K562 (cell line): ENCODE measurements at regions not wholly inside any gene's neighbourhood (a gene's known extent, or its start where the extent isn't known, plus 50 kb on each side); places are given as distances from the start of the nearest gene placed in this dataset.

Source experiments
- ATAC-seq: fragments of 200-7000 bp; cut with Tn5 transposase; 3 replicates; pipeline ENCODE4 v1.9.1; 2020; ENCODE audit warnings: moderate library complexity
- BruUV-seq: library from RNA; stranded (reverse); fragments of 400-500 nt; replicated peaks from 2 replicates; lab custom pipeline; 2021; lab: Mats Ljungman, UMichigan
- CTCF ChIA-PET: fragments of 300-600 bp; formaldehyde crosslinking; extraction: SDS; loops from one replicate; lab custom pipeline; 2021; ENCODE audit warnings: low intra/inter-chr PET ratio; lab: Yijun Ruan, JAX
- POLR2A ChIA-PET: fragments of 300-600, 350-650 bp; sonication (Branson Sonifier 250); formaldehyde crosslinking; extraction: SDS; loops from one replicate; lab custom pipeline; 2021; ENCODE audit warnings: antibody characterized with exemption, inconsistent platforms; lab: Yijun Ruan, JAX
- DNase-seq, 4 experiments: peaks; one replicate each; pipeline versions ENCODE4 v3.0.0 to v3.0.0-alpha.2; 2011 to 2018; ENCODE audit warnings: low spot score in 3 of 4, mixed read lengths in 3 of 4; ENCODE audit errors: extremely low read depth in 1 of 4
- FAIRE-seq: peaks from 2 replicates; lab custom pipeline; 2011; peaks lifted over from hg19 to GRCh38; lab: Jason Lieb, UNC
- H2AFZ ChIP-seq: 2 replicates; pipeline ENCODE4 v1.6.0; 2011; ENCODE audit warnings: low read depth, low read length, control low read depth, inconsistent platforms
- H3K27ac ChIP-seq: fragments of 200-600 bp; 3 replicates; pipeline ENCODE4 v1.8.0; 2011; ENCODE audit warnings: low read depth, mild to moderate bottlenecking, control low read depth, inconsistent platforms, low read length, moderate library complexity, mixed read lengths; ENCODE audit errors: extremely low read depth
- H3K27me3 ChIP-seq, 2 experiments: fragments of 300-600 bp in 1 of 2; 2 replicates in 1 of 2; 3 replicates in 1 of 2; pipeline versions ENCODE4 v1.6.0 to v1.8.0; 2011; ENCODE audit warnings: inconsistent platforms in 2 of 2, low read length in 2 of 2, mild to moderate bottlenecking in 1 of 2, mixed read lengths in 1 of 2, moderate library complexity in 1 of 2; ENCODE audit not compliant: control insufficient read depth in 2 of 2, insufficient read depth in 2 of 2
- H3K36me3 ChIP-seq: fragments of 300-600 bp; 3 replicates; pipeline ENCODE4 v1.8.0; 2011; ENCODE audit warnings: mild to moderate bottlenecking, low read length, inconsistent platforms; ENCODE audit not compliant: control insufficient read depth, insufficient read depth
- H3K4me1 ChIP-seq, 2 experiments: fragments of 200-600 bp in 1 of 2; replicated peaks in 1 of 2; 2 replicates in 1 of 2; 3 replicates in 1 of 2; pipeline versions ENCODE4 v1.5.1 to v1.8.0; 2011; ENCODE audit warnings: inconsistent platforms in 2 of 2, low read length in 2 of 2, mild to moderate bottlenecking in 1 of 2, mixed read lengths in 1 of 2, moderate library complexity in 1 of 2; ENCODE audit not compliant: control insufficient read depth in 2 of 2, insufficient read depth in 2 of 2
- H3K4me2 ChIP-seq: 2 replicates; pipeline ENCODE4 v1.6.1; 2011; ENCODE audit warnings: low read length, control low read depth, inconsistent platforms, mixed read lengths; ENCODE audit not compliant: insufficient read depth
- H3K4me3 ChIP-seq: fragments of 200-600 bp; sonication (generic), shearing (Covaris generic); 2 replicates; pipeline ENCODE4 v1.5.1; 2016; ENCODE audit warnings: control low read depth, inconsistent platforms
- H3K79me2 ChIP-seq: fragments of 200-600 bp; 3 replicates; pipeline ENCODE4 v1.8.0; 2011; ENCODE audit warnings: low read length, inconsistent platforms; ENCODE audit not compliant: control insufficient read depth, insufficient read depth
- H3K9ac ChIP-seq, 2 experiments: 2 replicates each; pipeline versions ENCODE4 v1.6.0 to v1.6.1; 2011; ENCODE audit warnings: low read depth in 2 of 2, low read length in 2 of 2, control low read depth in 1 of 2, inconsistent platforms in 1 of 2, mild to moderate bottlenecking in 1 of 2, mixed read lengths in 1 of 2; ENCODE audit not compliant: insufficient read depth in 1 of 2
- H3K9me1 ChIP-seq: one replicate; pipeline ENCODE4 v1.6.0; 2011; ENCODE audit warnings: inconsistent platforms, mild to moderate bottlenecking, low read length, moderate library complexity; ENCODE audit not compliant: control insufficient read depth, insufficient read depth
- H3K9me3 ChIP-seq: replicated peaks from 2 replicates; pipeline ENCODE4 v1.5.1; 2011; ENCODE audit warnings: low read depth, low read length, inconsistent platforms; ENCODE audit not compliant: control insufficient read depth, insufficient read depth
- H4K20me1 ChIP-seq: replicated peaks from 2 replicates; pipeline ENCODE4 v1.6.1; 2011; ENCODE audit warnings: low read length, inconsistent platforms, mixed read lengths; ENCODE audit not compliant: control insufficient read depth, insufficient read depth
- C11orf30 ChIP-seq: fragments of 450-650 bp; IDR thresholded peaks from 2 replicates; pipeline ENCODE4 v1.6.1; 2016; ENCODE audit warnings: low read depth, mild to moderate bottlenecking
- EHMT2 ChIP-seq: fragments of 450-650 bp; IDR thresholded peaks from 2 replicates; pipeline ENCODE4 v1.6.1; 2018; ENCODE audit warnings: antibody characterized with exemption
- ETV5 ChIP-seq: sonication (generic); formaldehyde crosslinking; IDR thresholded peaks from 2 replicates; pipeline ENCODE4 v1.4.0; 2020; ENCODE audit warnings: low read depth, mild to moderate bottlenecking, missing genetic modification reagents
- FOXM1 ChIP-seq, 2 experiments: fragments of 450-650 bp in 1 of 2; sonication (generic) in 1 of 2; formaldehyde crosslinking in 1 of 2; IDR thresholded peaks; 2 replicates each; pipeline versions ENCODE4 v1.6.1 to v1.9.0; 2017 to 2022; ENCODE audit warnings: low read depth in 2 of 2, mild to moderate bottlenecking in 2 of 2, missing genetic modification reagents in 1 of 2, moderate library complexity in 1 of 2
- PTBP1 ChIP-seq: fragments of 200-400 bp; formaldehyde crosslinking; IDR thresholded peaks from 2 replicates; pipeline ENCODE4 v1.6.1; 2017; ENCODE audit warnings: low read depth, low read length
- RBM39 ChIP-seq: fragments of 200-400 bp; formaldehyde crosslinking; optimal IDR thresholded peaks from 2 replicates; pipeline ENCODE3; 2018; ENCODE audit warnings: low read depth, low read length
- SMC3 ChIP-seq: conservative IDR thresholded peaks from 2 replicates; pipeline ENCODE4 v1.6.1; 2011; ENCODE audit warnings: low read depth, low read length, improper control_type of control experiment; ENCODE audit not compliant: insufficient read depth
- TFAM ChIP-seq: fragments of 250-450 bp; sonication (Bioruptor Pico); conservative IDR thresholded peaks from 2 replicates; pipeline ENCODE4 v1.5.0; 2021; ENCODE audit warnings: mild to moderate bottlenecking, moderate library complexity
- YBX1 ChIP-seq: fragments of 450-650 bp; IDR thresholded peaks from 2 replicates; pipeline ENCODE4 v1.7.1; 2016; ENCODE audit warnings: mild to moderate bottlenecking
- ZNF239 ChIP-seq: fragments of 250-450 bp; sonication (Bioruptor Pico); IDR thresholded peaks from 2 replicates; pipeline ENCODE4 v1.4.0; 2020; ENCODE audit warnings: mild to moderate bottlenecking
- WGBS: fragments of 100-300 bp; shearing (Covaris generic); methylation state at CpG from one replicate; pipeline ENCODE4 v1.1.6; 2016; ENCODE audit warnings: low coverage, mixed read lengths; ENCODE audit not compliant: insufficient coverage; ENCODE audit errors: missing lambda C conversion rate; 5-methylcytosine and 5-hydroxymethylcytosine counted together
- in situ Hi-C: fragments of 300-500 bp; cut with MboI; formaldehyde crosslinking; loops from 4 replicates; pipeline ENCODE4 v1.15.0; 2018; ENCODE audit warnings: inconsistent platforms, mixed read lengths
- intact Hi-C: fragments of 100-400 bp; cut with micrococcal nuclease; formaldehyde crosslinking; loops from 2 replicates; pipeline ENCODE4 v1.14.2; 2022
- TF ChIP-seq, protein P1 (sequence below): fragments of 200-800 bp; sonication (Bioruptor generic); IDR thresholded peaks from 2 replicates; pipeline ENCODE4 v1.6.1; 2017; ENCODE audit warnings: missing genetic modification characterization, missing compliant biosample characterization
- TF ChIP-seq, protein P2 (sequence below): fragments of 250-450 bp; sonication (Bioruptor Pico); IDR thresholded peaks from 2 replicates; pipeline ENCODE4 v1.8.0; 2021; ENCODE audit warnings: borderline replicate concordance, mild to moderate bottlenecking, moderate library complexity; ENCODE audit not compliant: poor library complexity, severe bottlenecking

DNA sequence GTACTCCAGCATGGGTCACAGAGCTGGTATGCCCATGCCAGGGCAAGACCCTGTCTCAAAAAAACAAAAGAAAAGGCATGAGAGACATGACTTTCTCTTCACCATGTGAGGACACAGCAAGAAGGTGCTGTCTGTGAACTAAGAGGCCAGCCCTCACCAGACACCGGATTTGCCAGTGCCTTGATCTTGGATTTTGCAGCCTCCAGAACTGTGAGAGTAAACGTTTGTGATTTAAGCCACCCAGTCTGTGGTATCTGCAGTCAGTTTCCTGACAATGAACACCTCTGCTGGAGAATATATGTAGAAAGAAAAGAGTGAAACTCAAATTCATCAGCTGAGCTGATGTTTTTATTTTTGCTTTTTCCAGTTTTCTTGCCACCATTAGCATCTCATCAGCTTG lies 166.3 kb upstream of the RAB4A start:
- no peaks in the 10 kb centered on the region for H4K20me1 ChIP-seq
- no peak for DNase-seq
- H3K4me2 ChIP-seq, result no peak overlapping the region
- in situ Hi-C loops, result no loop called here
- no peak for FAIRE-seq
- no peak for ATAC-seq
- no peak for TF ChIP-seq YBX1
- no peak for TF ChIP-seq C11orf30
- no peak for TF ChIP-seq EHMT2
- TF ChIP-seq ETV5 (CRISPR knock-in tag), result no peak
- TF ChIP-seq, protein P1, sequence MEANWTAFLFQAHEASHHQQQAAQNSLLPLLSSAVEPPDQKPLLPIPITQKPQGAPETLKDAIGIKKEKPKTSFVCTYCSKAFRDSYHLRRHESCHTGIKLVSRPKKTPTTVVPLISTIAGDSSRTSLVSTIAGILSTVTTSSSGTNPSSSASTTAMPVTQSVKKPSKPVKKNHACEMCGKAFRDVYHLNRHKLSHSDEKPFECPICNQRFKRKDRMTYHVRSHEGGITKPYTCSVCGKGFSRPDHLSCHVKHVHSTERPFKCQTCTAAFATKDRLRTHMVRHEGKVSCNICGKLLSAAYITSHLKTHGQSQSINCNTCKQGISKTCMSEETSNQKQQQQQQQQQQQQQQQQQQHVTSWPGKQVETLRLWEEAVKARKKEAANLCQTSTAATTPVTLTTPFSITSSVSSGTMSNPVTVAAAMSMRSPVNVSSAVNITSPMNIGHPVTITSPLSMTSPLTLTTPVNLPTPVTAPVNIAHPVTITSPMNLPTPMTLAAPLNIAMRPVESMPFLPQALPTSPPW, result no peak
- no peak for TF ChIP-seq SMC3
- TF ChIP-seq FOXM1 (IDR thresholded peaks at IDR 0.05; ENCODE audit: low read depth), result no peak
- no peak for TF ChIP-seq FOXM1 (CRISPR knock-in tag; IDR thresholded peaks at IDR 0.05; ENCODE audit: low read depth)
- no peak for TF ChIP-seq ZNF239
- TF ChIP-seq TFAM (CRISPR knock-in tag), result no peak
- TF ChIP-seq PTBP1, result no peak
- TF ChIP-seq RBM39, result no peak
- TF ChIP-seq, protein P2, sequence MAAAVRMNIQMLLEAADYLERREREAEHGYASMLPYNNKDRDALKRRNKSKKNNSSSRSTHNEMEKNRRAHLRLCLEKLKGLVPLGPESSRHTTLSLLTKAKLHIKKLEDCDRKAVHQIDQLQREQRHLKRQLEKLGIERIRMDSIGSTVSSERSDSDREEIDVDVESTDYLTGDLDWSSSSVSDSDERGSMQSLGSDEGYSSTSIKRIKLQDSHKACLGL (CRISPR knock-in tag), result no peak
- intact Hi-C loops, result no loop called here
- ChIA-PET CTCF (no interaction called here), POLR2A (no interaction called here)
- no peaks in the 10 kb centered on the region for H3K36me3 ChIP-seq
- H3K9me1 ChIP-seq, result no peaks in the 10 kb centered on the region
- H3K9ac ChIP-seq, result no peak overlapping the region
- 2% methylated on average over 2 of the region's 2 CpGs for WGBS
- no peaks in the 10 kb centered on the region for H3K9me3 ChIP-seq
- H3K4me1 ChIP-seq, result no peaks in the 10 kb centered on the region
- no peaks in the 10 kb centered on the region for H3K79me2 ChIP-seq
- no peak overlapping the region for H3K4me3 ChIP-seq
- H3K27me3 ChIP-seq, result peaks cover 19 to 26% of the 10 kb centered on the region in 2 experiments
- no peak overlapping the region for H2AFZ ChIP-seq
- BruUV-seq, result no TSS peak
- H3K27ac ChIP-seq, result no peak overlapping the region
